ENCODE measurements at regions not wholly inside any gene's neighbourhood (a gene's known extent, or its start where the extent isn't known, plus 50 kb on each side); places are given as distances from the start of the nearest gene placed in this dataset.

- no peak for TF ChIP-seq CTCF (IDR thresholded peaks at IDR 0.05; ENCODE audit: insufficient read depth, low read length, severe bottlenecking)
- no peak overlapping the region for H3K4me3 ChIP-seq (ENCODE audit: low read depth, low read length)
- no peaks in the 10 kb centered on the region for H3K27me3 ChIP-seq (ENCODE audit: control insufficient read depth, insufficient read depth, low read length)
- no peaks in the 10 kb centered on the region for H3K36me3 ChIP-seq (ENCODE audit: control insufficient read depth, insufficient read depth, low read length)
- DNase-seq (ENCODE audit: low read depth) (no peak), FAIRE-seq (no peak)
Observed at GRCh38 chr10:64173826-64174225, 652.6 kb downstream of the REEP3 start.

DNA sequence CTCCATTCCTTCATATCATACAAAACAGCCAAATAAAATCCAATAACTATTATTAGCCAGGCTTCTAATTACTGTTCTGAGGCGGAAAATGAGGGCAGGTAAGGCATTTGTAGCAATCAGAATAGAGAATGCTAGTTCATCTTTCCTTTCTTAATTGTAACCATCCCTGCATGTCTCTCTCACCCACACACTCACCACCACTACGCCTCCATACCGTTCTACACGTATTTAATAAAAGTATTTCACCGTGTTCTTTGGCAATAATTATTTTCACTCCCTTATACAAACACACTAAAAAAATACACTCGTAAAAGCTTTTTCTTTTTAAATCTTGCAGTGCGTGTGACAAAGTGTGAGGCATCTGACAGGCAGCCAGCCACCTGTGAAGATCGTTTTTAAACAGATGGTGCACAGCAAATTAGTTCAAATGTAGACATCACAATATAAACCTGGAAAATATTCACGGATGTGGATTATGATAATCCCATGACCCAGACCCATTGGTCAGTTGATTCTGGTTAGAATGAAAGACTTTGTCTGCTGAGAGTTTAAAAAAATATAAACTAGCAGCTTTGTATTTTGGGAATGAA is 653.6 kb downstream of the REEP3 start:
- H3K36me3 ChIP-seq (ENCODE audit: control insufficient read depth, insufficient read depth, low read length), result no peaks in the 10 kb centered on the region
- H3K27me3 ChIP-seq (ENCODE audit: control insufficient read depth, insufficient read depth, low read length), result no peaks in the 10 kb centered on the region
- no peak overlapping the region for H3K4me3 ChIP-seq (ENCODE audit: low read depth, low read length)
- FAIRE-seq (no peak), DNase-seq (ENCODE audit: low read depth) (no peak)
- TF ChIP-seq CTCF (IDR thresholded peaks at IDR 0.05; ENCODE audit: insufficient read depth, low read length, severe bottlenecking), result no peak

GRCh38 chr10:64175271-64175962 is 654.2 kb downstream of the REEP3 start:
- DNase-seq (ENCODE audit: low read depth) (no peak), FAIRE-seq (no peak)
- Histone ChIP-seq H3K27me3 (ENCODE audit: control insufficient read depth, insufficient read depth, low read length) (no peaks in the 10 kb centered on the region), H3K36me3 (ENCODE audit: control insufficient read depth, insufficient read depth, low read length) (no peaks in the 10 kb centered on the region), H3K4me3 (ENCODE audit: low read depth, low read length) (no peak overlapping the region)
- TF ChIP-seq CTCF (IDR thresholded peaks at IDR 0.05; ENCODE audit: insufficient read depth, low read length, severe bottlenecking), result no peak

DNA sequence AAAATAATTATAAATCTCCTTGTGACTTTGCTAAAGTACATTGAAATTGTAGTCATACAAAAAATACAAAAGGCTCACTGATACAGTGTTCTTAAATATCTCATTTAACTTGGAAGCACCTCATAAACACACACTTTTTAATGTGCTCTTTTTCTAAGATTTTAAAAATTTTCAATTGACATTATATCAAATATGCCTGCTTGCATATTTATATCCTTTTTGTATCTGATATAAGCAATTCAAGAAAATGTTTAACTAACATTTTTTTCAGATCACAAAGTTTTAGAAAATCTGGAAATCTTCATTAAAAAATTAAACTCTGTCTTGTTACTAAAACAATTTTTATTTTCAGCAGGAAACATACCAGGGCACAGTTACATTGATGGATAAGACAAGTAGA is 661.5 kb downstream of the REEP3 start:
- no peak for DNase-seq (ENCODE audit: low read depth)

GRCh38 chr10:64191286-64191685 is 670.1 kb downstream of the REEP3 start:
- H3K36me3 ChIP-seq (ENCODE audit: control insufficient read depth, insufficient read depth, low read length), result no peaks in the 10 kb centered on the region
- DNase-seq (ENCODE audit: low read depth), result no peak
- no peak for FAIRE-seq
- no peak for TF ChIP-seq CTCF (IDR thresholded peaks at IDR 0.05; ENCODE audit: insufficient read depth, low read length, severe bottlenecking)
- no peak overlapping the region for H3K4me3 ChIP-seq (ENCODE audit: low read depth, low read length)
- no peaks in the 10 kb centered on the region for H3K27me3 ChIP-seq (ENCODE audit: control insufficient read depth, insufficient read depth, low read length)

More for the DNA sequence above, 661.5 kb downstream of the REEP3 start:
- TF ChIP-seq CTCF (IDR thresholded peaks at IDR 0.05; ENCODE audit: insufficient read depth, low read length, severe bottlenecking), result no peak
- Histone ChIP-seq H3K36me3 (ENCODE audit: control insufficient read depth, insufficient read depth, low read length) (no peaks in the 10 kb centered on the region), H3K4me3 (ENCODE audit: low read depth, low read length) (no peak overlapping the region), H3K27me3 (ENCODE audit: control insufficient read depth, insufficient read depth, low read length) (no peaks in the 10 kb centered on the region)
- FAIRE-seq, result no peak

All from bronchial epithelial cell (primary cell).